ENCODE measurements at regions not wholly inside any gene's neighbourhood (a gene's known extent, or its start where the extent isn't known, plus 50 kb on each side); places are given as distances from the start of the nearest gene placed in this dataset.

DNA sequence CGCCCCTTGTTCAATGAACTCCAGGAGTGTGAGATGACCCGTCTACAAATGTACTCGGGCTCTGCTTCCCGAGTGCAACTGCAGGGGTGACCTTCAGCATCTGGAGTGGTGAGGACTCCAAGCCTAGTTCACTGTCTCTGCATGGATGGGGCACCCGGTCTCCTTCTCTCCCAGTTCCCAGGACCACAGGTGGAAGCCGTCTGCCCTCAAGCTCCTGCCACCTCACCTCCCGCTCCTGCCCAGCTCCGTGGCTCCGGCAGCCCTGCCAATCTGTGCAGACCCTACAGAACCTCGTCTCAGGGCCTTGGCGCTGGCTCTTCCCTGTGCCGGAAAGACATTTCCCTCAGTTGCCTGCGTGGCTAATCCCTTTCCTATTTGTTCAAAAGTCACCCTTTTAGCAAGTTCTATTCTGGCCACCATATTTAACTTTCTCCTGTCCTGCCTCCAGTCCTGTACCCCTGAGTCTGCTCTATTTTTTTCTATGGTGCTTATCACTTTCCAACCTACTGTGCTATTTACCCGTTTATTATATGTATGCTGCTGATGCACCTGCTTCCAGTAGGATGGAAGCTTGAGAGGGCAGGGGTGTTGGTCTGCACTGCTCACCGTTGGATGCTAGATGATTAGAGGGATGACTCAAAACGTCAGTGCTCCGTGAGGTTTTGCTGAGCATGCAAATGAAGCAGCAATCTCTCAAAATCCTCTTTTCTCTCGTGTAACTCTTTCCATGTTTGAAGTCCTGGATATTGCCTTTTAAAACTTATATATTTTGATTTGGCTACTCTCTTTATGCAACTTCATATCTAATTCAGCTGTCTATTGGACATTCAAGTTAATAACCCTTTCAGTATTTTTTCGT is 641.4 kb downstream of the ACTR3B start:
- TF ChIP-seq, protein P1, sequence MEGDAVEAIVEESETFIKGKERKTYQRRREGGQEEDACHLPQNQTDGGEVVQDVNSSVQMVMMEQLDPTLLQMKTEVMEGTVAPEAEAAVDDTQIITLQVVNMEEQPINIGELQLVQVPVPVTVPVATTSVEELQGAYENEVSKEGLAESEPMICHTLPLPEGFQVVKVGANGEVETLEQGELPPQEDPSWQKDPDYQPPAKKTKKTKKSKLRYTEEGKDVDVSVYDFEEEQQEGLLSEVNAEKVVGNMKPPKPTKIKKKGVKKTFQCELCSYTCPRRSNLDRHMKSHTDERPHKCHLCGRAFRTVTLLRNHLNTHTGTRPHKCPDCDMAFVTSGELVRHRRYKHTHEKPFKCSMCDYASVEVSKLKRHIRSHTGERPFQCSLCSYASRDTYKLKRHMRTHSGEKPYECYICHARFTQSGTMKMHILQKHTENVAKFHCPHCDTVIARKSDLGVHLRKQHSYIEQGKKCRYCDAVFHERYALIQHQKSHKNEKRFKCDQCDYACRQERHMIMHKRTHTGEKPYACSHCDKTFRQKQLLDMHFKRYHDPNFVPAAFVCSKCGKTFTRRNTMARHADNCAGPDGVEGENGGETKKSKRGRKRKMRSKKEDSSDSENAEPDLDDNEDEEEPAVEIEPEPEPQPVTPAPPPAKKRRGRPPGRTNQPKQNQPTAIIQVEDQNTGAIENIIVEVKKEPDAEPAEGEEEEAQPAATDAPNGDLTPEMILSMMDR (IDR thresholded peaks at IDR 0.05), result no peak
- no peak for DNase-seq (ENCODE audit: low spot score)
- no peak for ATAC-seq (ENCODE audit: low FRiP score)

DNA sequence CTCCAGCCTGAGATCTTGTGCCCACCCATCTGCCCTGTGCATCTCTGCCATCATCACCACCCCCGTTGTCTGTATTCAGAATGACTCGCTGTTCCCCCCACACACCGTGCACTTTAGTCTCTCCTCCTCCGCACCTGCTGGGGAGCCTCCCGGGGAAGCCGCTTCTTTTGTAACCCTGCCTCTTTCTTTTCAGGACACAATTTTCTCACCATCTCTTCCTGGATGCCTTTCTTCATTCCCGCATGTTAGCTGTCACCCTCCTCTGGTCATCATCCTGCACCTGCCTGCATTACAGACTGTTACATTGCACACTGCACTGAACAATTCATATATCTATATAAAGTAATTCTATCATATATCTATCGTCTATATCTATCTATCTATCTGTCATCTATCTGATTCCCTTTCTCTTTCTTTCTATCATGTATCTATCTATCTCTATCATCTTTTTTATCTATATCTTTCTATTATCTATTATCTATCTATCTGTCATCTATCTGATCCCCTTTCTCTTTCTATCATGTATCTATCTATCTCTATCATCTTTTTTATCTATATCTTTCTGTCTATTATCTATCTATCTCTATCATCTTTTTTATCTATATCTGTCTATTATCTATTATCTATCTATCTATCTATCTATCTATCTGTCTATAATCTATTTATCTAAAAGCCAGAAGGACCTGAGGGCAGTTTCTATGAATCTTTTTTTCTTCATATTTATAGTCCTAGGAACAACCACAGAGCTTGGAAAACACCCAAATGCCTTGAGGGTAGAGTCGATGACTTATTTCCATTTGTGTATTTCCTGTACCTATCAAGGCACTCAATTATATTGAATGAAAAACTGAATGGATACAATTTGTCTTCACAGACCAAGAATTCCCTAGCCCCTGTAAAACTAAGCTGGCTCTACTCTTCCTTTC is 642.5 kb downstream of the ACTR3B start:
- TF ChIP-seq, protein P1 (IDR thresholded peaks at IDR 0.05), result no peak
- ATAC-seq (ENCODE audit: low FRiP score) (no peak), DNase-seq (ENCODE audit: low spot score) (no peak)

DNA sequence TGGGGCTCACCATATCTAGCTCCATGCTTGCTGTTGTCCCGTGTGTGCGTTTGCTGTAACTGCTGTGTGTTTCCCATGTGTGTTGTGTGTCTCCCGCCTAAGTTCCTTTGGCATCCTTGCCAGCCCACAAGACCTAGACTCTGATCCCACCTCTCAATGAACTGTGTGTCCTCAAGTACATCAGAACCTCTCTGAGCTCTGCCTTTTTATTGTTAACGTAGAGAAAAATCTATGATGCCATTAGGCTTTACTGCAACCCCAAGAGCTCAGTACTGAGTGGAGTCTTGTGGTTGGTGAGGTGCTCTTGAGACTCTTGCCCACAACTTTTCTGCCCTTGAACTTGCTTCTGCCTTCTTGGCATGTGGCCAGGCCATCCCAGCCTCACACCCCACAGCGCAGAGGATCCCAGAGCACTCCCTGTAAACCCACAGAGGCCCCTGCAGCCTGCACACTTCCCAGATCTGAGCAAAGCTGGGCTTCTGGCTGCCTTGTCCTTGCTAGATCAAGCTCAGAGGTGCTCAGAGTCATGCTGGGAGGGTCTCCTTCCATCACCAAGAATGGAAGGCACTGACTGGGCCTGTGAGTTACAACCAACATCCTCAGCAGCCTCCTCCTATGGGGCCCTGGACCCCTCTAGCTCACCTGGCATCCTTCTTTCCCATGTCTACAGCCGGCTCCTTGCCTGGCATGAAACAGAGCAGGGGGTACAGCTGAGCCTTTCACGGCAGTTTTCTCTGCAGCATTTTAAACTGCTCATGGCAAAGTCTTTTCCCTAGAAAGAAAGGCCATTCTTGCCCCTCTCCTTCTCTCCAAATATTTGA is 643.4 kb downstream of the ACTR3B start:
- ATAC-seq (ENCODE audit: low FRiP score), result no peak
- TF ChIP-seq, protein P1 (IDR thresholded peaks at IDR 0.05), result no peak
- DNase-seq (ENCODE audit: low spot score), result no peak

DNA sequence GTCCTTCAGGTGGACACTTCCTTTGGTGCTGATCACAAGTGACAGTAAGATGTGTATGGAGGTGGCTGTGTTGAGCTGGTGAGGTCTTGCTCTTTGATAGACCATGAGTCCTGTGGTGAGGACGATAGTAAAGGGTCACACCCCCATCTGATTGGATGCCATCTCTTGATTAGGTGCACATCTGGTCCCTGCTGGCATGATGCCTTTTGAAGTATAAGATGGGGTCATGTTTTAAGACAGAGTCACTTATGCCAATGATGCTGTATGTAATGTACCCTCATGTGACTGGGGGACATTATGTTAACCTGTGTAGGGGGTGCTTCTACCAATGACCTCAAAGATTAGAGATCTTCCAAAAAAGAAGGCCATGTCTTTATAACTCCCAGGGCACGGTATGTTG is 644.6 kb downstream of the ACTR3B start:
- TF ChIP-seq, protein P1 (IDR thresholded peaks at IDR 0.05), result no peak
- DNase-seq (ENCODE audit: low spot score) (no peak), ATAC-seq (ENCODE audit: low FRiP score) (no peak)

DNA sequence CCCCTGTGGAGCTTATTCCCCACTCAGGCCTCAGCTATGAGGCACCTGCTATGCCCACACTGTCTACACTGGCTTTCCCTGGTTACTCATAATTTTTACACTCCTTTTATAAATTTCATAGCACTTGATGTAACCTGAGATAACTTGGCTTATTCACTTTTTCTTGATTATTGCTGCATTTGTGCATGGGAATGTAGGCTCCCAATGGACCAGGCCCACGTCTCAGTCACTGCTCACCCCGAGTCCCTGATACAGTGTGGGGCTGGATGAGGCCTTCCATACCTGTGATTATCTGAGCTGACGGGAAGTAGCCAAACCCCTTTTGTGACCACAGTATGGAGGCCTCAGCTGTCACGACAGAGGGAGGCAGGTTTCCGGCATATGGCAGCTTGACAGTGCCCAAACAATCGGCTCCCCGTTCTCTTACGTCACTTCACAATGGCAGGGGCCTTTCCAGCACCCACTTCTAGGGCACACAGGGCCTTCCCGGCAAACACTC is 645.3 kb downstream of the ACTR3B start:
- ATAC-seq (ENCODE audit: low FRiP score), result no peak
- DNase-seq (ENCODE audit: low spot score), result no peak
- TF ChIP-seq, protein P1 (IDR thresholded peaks at IDR 0.05), result no peak

DNA sequence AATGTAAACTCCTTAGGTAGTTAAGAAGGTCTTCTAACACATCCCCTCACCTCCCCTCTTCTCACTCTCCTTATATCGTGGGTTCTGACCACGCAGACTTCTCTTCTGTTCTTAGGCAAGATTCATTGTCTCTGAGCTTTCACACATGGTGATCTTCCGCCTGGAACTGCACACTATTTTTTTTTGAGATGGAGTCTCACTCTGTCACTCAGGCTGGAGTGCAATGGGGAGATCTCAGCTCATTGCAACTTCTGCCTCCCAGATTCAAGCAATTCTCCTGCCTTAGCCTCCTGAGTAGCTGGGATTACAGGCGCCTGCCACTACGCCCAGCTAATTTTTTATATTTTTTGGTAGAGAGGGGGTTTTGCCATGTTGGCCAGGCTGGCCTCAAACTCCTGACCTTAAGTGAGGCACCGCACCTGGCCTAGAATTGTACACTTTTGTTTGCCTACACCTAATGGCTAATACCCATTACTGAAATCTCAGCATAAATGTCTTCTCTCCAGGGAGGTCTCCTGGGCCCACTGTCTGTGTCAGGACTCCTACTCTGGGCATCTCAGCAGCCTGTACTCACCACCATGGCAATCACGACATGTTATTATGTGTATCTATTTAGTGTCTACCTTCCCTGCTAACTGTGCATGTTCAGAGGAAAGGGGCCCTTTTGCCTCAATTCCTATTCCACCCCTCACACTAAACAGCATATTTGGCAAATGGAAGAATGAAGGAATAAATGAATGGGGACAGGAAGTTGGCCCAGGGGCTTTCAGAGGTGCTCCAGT is 646.3 kb upstream of the DPP6 start:
- ATAC-seq (ENCODE audit: low FRiP score), result no peak
- TF ChIP-seq, protein P1 (IDR thresholded peaks at IDR 0.05), result no peak
- no peak for DNase-seq (ENCODE audit: low spot score)

Measured in omental fat pad (tissue), 3 donors.